Left colon (tissue), 2 donors: ENCODE measurements at regions not wholly inside any gene's neighbourhood (a gene's known extent, or its start where the extent isn't known, plus 50 kb on each side); places are given as distances from the start of the nearest gene placed in this dataset.

ENCODE experiments used
- ATAC-seq: fragments of 200-7000 bp; cut with Tn5 transposase; one replicate; pipeline ENCODE4 v1.9.1; 2020; ENCODE audit warnings: mild to moderate bottlenecking, moderate library complexity
- DNase-seq, 2 donors: peaks; one replicate each; pipeline ENCODE4 v3.0.0-alpha.2; 2020
- intact Hi-C, 2 donors: fragments of 100-400 bp; cut with DNase I in 1 of 2; cut with micrococcal nuclease in 1 of 2; formaldehyde crosslinking; loops; one replicate each; pipeline versions ENCODE4 v1.11.2 to v1.14.0; 2022; cut with DNase I, micrococcal nuclease
- donor health status: DM: no; HTN: no; CAD: no.
- donor health status: DM: yes; HTN: yes; CAD: no.

GRCh38 chr14:101200650-101201516 lies 297.4 kb upstream of the RTL1 start:
- DNase-seq (no peak), ATAC-seq (no peak)
- intact Hi-C loops = no loop called here

DNA sequence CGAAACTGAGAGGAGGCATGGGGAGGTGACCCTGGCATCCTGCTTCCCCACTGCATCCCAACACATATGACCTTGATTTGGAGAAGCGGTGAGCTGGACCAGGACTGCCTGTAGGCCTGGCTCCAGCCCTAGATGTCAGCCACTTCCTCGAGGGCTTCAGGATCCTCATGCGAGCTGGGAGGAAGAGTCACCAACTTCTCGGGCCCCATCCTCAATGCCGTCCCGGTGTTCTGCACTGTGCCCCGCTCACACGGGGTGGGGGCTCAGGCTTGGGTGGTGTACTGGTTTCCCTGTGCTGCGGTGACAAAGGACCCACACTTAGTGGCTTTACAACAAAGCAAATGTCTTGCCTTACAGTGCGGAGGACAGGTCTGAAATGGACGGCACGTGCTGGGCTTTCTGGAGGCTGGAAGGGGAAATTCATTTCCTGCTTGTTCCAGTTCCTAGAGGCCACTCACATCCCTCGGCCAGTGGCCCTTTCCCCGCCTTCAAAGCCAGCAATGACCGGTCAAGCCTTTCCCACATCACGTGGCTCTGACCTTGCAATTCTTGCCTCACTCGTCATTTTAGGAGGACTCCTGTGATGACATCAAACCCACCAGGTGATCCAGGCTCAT lies 298.1 kb upstream of the RTL1 start:
- DNase-seq = no peak
- no peak for ATAC-seq
- intact Hi-C loops = no loop called here

DNA sequence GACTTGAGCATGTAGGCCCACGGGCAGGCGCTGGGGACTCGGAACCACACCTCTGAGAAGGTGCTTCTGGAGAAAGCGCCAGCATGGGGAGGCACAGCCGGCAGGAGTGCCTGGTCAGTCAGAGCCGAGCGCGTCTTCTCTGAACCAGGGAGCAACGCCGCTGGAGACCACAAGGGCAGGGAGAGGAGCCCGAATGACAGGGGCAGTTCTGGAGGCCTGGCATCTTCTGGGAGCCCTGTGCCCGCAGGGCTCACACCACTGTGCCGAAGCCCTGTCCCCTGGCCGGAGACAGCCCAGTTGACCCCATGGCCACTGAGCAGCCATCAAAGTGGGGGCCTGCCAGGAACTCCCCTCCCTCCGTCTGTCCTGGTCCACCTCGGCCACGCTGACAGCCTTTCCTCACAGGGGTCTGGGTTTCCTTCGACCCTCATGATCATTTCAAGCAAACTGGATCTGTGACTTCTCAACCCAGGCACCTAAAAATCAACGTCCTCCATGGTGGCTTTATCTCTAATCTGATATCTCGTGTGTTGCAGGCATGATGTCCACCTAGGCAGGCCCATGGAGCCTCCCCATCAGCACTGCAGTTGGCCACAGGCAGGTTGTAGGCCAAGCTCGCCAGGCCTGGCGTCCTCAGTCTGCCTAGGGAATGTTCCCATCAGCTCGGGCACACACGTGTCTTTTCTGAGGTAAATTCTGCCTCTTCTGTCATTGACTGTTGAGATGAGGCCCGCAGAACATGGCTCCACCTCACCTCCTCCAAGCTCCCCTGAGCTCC lies 299.3 kb upstream of the RTL1 start:
- no peak for ATAC-seq
- DNase-seq = no peak
- intact Hi-C loops = no loop called here

GRCh38 chr14:101206556-101206955 lies 303.0 kb upstream of the RTL1 start:
- no peak for DNase-seq
- no peak for ATAC-seq
- intact Hi-C loops = no loop called here

GRCh38 chr14:101207041-101207440 lies 303.5 kb upstream of the RTL1 start:
- no peak for DNase-seq
- no peak for ATAC-seq
- intact Hi-C loops = no loop called here

DNA sequence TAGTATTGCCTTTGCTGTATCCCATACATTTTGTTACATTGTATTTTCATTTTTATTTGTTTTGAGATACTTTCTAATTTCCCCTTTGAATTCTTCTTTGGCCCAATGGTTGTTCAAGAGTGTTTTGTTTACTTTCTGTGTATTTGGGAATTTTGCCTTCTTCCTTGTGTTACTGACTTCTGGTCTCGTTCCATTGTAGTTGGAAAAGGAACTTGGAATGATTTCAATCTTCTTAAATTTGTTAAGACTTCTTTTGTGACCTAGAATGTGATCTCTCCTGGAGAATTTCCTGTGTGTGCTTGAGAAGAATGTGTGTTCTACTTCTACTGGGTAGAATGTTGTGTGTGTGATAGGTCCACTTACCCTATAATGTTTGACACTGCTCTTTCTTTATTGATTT lies 304.4 kb upstream of the RTL1 start:
- intact Hi-C loops = no loop called here
- ATAC-seq (no peak), DNase-seq (no peak)

DNA sequence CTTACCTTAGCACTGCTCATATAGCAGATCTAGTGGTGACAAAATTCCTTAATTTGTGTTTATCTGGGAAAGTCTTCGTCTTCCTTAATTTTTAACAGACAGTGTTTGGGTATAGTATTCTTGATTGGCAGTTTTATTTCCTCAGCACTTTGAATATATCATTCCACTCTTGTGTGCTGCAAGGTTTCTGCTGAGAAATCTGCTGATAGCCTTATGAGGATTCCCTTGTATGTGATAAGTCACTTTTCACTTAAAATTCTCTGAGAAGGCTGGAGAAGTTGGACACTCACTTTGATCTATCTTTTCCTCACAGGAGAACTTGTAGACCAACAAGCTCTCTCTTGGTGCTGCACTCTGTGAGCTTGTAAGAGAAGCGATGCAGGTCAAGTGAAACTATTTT lies 306.1 kb upstream of the RTL1 start:
- intact Hi-C loops = no loop called here
- ATAC-seq (no peak), DNase-seq (no peak)

GRCh38 chr14:101215266-101215665 lies 311.7 kb upstream of the RTL1 start:
- intact Hi-C loops = no loop called here
- DNase-seq = no peak
- no peak for ATAC-seq

DNA sequence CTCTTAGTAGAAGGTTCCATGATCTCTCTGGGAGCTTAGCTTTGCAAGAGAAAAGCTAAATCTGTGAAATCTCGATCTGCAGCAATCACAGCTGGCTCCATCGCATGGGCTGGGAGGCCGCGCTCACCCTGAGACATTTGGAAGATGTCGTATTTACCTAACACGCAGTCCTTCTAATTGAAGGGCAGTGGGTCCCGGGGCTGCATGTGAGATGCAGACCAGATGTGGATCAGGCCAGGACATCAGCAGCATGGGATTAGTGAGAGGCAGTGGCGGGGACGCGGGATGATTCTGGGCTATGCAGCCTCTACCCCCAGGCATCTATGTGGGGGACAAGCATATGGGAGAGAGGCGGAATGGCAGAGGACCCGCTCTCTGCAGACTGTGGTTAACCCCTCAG lies 312.4 kb upstream of the RTL1 start:
- no peak for DNase-seq
- no peak for ATAC-seq
- intact Hi-C loops = no loop called here

DNA sequence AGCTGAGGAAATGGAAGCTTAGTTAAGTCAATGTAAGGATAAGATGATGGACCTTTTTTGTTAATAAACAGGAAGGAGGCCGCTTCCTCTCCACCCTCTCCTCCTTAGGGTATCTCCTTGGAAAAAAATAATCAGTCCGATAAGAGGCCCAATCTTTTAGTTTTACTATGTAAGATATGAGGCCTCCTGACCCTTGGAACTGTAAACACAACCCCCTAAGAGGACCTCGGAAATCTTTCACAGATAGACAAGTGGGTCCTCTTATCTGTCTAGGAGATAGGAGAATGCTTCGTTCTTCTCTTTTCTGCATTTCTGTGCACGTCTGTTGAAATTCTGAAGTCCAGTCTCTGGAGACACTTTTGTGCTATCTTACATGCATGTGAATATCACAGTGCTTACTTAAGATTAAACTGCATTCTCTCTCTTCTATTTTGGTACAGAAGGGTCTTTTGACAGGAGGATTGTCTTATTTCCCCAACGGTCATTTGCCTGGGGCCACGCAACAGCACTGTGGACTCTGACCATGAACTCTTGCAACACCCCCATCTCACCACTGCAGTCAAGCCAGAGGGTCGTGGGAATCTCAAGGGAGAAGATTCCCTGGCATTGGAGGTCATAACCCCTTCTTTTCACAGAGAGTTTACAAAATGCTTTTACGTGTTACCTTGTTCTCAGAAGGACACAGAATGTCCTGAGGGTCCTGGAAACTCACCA lies 313.0 kb upstream of the RTL1 start:
- intact Hi-C loops = no loop called here
- DNase-seq (no peak), ATAC-seq (no peak)

DNA sequence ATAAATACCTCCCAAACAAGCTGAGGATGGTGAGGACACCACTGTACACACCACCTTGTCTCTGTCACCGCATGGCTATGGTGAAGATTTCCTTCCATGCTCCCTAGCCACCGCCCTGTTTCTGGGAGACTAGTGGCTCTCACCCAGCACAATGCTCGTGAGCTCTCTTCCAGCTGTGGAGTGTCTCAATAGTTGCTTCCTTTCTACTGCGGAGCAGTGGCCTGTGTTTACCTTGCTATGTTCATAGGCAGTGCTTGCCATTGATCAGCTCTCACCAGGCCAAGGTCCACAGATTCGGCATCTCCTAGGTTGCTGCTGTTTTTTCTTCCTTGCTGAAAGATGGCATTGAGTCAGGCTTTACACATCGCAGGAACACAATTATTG lies 313.6 kb upstream of the RTL1 start:
- ATAC-seq (no peak), DNase-seq (no peak)
- intact Hi-C loops = no loop called here

DNA sequence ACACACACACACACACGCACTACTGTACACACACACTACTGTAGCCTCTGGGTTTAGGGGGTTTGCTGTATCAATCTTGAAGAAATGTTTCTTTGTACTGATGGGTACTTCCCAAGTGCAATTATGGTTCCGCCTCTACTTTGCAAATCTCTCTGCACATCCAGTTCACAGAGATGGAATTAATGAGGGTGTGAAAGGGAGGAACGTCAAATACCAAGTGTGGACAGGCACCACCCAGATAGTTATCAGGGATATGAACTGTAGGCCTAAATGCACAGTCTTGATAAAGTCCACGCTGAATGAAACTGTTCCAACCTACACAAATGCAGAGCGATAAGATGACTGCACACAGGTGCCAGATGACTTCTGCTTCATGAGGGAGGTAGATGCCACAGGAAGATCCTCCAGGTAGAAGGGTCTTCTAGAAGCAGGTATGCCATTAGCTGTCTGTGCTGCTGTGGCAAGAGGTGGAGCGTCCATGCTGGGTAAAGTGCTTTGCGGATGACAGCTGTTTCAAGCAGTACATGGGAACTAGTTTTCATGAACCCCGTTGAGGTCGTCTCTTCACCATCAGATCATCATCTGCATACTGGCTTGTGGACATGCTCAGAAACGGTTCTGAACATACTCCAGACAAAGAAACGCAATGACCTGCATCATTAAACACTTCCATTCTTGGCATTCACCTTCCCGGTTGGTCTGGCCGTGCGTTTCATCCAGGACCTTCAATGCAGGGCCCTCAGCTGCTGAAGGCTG lies 314.3 kb upstream of the RTL1 start:
- DNase-seq = no peak
- ATAC-seq = no peak
- intact Hi-C loops = no loop called here

DNA sequence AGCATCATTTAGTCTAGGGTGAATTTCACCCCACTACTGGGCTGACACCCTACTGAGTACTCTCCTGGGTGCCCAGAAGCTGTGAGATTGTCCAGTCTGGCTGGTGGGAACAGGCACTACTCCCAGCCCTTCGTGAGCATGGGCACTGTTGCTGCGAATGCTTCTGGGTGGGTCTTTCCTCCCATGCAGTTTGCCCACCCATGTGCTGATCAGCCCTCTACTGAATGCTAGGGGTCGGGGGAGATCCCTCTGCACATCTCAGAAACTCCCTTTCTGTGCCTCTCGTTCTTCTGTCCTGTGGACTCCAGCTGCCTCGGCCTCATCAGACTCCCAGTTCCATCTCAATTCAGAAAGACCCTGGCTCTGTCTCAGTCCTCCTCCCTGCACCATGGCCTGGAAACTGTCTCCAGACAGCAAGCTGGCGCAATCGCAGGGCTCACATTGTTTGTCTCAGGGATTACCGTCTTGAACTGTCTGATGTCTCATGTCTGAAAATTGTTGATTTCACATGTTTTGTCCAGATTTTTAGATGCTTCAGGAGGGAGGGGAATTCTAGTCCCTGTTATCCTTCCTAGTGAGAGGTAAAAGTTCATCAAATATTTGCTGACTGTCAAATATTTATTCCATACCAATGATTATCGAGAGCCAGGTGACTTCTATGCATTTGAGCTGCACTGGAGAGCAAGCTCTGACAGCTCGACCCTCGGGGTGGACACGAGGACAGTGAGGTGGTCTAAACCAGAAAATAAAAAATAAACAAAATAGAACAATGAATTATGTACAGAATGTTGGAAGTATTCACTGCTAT lies 316.6 kb upstream of the RTL1 start:
- intact Hi-C loops = no loop called here
- ATAC-seq = no peak
- DNase-seq = no peak

DNA sequence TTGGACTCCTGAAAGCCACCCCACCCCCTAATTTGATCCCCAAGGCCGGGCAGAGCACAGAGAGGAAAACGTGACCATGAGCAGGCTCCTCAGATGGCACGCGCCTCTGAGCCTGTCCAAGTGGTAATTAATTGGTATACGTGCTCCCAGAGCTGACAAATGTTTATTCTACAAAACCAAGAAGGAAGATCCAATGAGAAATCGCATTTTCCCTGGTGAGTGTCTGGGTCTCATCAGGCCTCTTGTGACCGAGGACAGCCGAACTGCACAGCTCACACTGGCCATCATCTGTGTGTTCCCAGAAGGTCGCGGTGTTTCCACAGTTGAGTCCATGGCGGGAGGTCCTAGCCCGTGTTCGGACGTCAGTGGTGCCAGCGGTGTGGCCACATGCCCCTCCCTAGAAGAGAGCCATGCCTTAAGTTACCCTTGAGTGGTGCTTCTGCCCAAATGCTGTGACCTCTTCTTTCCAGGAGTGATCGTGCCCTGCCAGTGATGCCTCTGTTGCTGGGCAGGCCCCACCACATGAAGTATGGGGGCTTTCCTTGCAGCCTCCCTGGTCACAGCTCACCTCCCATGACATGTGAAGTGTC lies 317.5 kb upstream of the RTL1 start:
- intact Hi-C loops = no loop called here
- no peak for ATAC-seq
- no peak for DNase-seq

DNA sequence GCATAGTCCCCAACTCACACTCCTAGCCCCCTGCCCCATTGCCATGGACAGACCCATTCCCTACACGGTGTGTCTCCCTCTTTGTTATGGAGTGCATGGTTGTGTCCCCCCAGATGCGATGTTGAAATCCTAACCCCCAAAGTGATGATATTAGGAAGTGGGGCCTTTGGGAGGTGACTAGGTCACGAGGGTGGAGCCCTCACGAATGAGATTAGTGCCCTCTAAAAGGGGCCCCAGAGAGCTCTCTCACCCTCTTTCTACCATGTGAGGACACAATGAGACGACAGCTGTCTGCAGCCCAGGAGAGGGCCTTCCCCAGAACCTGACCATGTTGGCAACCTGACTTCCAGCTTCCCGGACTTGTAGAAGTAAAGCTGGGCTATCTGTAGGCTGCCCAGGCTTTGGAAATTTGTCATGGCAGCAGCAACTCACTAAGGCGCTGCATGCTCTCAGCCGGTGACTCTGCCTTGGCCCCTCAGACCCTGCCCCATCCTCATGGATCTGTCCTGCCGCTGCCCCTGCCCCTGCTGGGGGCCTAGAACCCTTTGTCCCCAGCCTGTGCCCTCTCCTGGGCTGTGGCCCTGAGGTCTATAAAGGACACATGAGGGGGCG lies 318.1 kb upstream of the RTL1 start:
- no peak for DNase-seq
- ATAC-seq = no peak
- intact Hi-C loops = no loop called here

DNA sequence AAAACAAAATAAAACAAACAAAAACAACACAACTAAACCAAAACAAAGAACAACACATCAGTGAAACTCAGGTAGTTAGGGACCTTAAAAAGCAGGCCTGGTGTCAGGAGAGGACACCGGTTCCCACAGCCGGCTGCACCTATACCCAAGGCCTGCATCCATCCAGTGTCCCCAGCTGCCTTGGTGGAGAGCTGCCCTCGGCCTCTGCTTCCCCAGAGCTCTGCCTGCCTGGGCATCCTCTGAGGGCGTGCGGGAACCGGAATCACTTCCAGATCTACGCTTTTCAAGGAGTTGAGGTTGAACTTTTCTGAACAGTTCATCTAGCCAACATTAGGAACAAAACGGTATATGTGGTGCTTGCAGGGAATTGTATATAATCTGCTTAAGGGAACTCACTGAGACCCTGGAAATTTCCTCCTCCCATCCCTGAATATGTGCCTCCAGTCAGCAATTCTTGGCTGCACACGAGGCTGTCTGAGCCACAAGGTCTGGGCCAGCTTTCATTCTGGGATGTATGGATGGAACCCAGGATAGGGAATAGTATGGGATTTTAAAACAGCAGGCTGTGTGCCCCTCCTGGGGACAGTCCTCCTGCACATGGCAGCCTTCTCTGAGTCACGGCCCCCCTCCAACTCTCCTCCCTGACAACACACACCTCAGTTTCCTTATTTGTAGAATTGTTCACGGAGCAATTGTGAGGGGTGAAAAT lies 319.0 kb upstream of the RTL1 start:
- intact Hi-C loops = no loop called here
- no peak for DNase-seq

DNA sequence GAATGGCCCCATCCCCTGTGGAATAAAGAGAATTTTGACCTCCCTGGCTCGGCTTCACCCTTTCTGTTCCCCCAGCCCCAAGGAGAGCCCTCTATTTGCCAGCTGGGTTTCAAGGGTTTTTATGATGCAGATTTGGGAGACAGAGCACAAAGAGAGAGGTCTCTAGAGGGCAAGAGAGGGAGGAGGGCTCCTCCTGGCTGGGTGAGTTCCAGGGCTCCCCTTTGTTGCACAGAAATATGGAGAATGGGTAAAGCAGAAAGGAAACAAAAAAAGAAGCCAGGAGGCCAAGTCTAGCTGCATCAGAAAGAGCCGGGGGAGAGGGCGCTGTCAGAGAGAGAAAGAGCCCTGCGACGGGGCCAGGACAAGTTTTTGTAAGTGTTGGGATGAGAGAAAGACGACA lies 319.6 kb upstream of the RTL1 start:
- ATAC-seq = no peak
- DNase-seq = no peak
- intact Hi-C loops = no loop called here

More for the DNA sequence above, 319.0 kb upstream of the RTL1 start:
- no peak for ATAC-seq
